Mononuclear cell (primary cell): ENCODE measurements at regions not wholly inside any gene's neighbourhood (a gene's known extent, or its start where the extent isn't known, plus 50 kb on each side); places are given as distances from the start of the nearest gene placed in this dataset.

Source experiments
- H3K27me3 ChIP-seq: 2 replicates; pipeline ENCODE4 v1.6.0; 2011; ENCODE audit warnings: low read length, control low read depth; ENCODE audit not compliant: insufficient read depth
- H3K4me1 ChIP-seq: 2 replicates; pipeline ENCODE4 v1.5.1; 2011; ENCODE audit warnings: mild to moderate bottlenecking, low read length, control low read depth; ENCODE audit not compliant: insufficient read depth
- H3K4me3 ChIP-seq: 2 replicates; pipeline ENCODE4 v1.5.1; 2011; ENCODE audit warnings: mild to moderate bottlenecking, low read length, moderate library complexity
- H3K9me3 ChIP-seq: 2 replicates; pipeline ENCODE4 v1.5.1; 2011; ENCODE audit warnings: low read depth, mild to moderate bottlenecking, control low read depth, low read length

DNA sequence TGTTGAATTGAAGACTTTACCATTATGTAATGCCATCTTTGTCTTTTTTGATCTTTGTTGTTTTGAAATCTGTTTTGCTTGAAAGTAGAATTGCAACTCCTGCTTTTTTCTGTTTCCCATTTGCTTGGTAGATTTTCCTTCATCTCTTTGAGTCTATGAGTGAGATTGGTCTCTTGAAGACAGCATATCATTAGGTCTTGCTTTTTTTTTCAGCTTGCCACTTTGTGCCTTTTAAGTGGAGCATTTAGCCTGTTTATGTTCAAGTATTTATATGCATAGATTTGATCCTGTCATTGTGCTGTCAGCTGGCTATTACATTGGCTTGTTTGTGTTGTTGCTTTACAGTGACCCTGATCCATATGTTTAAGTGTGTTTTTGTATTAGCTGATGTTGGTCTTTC lies 131.8 kb downstream of the ZIC1 start:
- Histone ChIP-seq H3K4me1 (no peaks in the 10 kb centered on the region), H3K4me3 (no peak overlapping the region), H3K9me3 (peaks cover 18% of the 10 kb centered on the region)

DNA sequence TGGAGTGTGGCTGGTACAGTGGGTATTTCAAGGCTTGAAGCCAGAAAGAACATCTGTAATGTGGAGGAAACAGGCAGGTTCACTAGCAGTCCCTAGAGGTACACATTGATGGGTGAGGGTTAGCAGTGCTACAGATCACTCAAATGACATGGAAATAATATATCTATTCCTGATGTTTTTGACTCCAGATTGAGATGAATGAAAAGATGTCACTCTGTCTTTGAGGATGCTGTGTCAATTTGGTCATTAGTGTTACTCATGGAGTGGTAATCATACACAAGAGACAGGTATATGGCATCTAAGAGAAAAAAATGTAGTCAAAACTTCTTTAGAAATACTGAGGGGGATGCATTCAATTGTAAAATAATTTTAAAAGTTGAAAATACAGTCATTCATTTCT lies 135.1 kb downstream of the ZIC1 start:
- peaks cover 18% of the 10 kb centered on the region for H3K9me3 ChIP-seq
- no peaks in the 10 kb centered on the region for H3K27me3 ChIP-seq
- no peaks in the 10 kb centered on the region for H3K4me1 ChIP-seq
- H3K4me3 ChIP-seq, result no peak overlapping the region

More for the DNA sequence above, 131.8 kb downstream of the ZIC1 start:
- H3K27me3 ChIP-seq, result no peaks in the 10 kb centered on the region

GRCh38 chr3:147551491-147551890 lies 142.3 kb downstream of the ZIC1 start:
- Histone ChIP-seq H3K9me3 (no peaks in the 10 kb centered on the region), H3K4me3 (no peak overlapping the region), H3K4me1 (no peaks in the 10 kb centered on the region), H3K27me3 (no peaks in the 10 kb centered on the region)

GRCh38 chr3:147554332-147554731 lies 145.2 kb downstream of the ZIC1 start:
- H3K27me3 ChIP-seq, result no peaks in the 10 kb centered on the region
- H3K4me3 ChIP-seq, result no peak overlapping the region
- no peaks in the 10 kb centered on the region for H3K9me3 ChIP-seq
- H3K4me1 ChIP-seq, result no peaks in the 10 kb centered on the region

DNA sequence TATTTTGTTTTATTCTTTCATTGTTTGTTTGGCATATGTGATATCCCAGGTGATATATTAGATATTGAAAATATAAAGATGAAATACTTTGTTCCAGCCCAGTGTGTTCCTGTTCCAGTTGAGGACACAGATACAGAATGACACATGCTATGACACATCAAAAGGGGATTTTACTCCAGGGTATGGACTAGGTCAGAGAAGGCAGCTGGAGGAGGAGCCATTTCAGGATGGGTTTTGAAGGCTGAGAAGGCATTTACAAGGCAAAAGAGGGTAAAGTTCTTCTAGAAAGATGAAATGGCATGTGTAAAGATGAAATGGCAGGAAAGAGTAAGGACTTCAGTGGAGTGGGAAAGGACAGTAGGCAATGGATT lies 163.8 kb downstream of the ZIC1 start:
- Histone ChIP-seq H3K4me1 (no peaks in the 10 kb centered on the region), H3K4me3 (no peak overlapping the region), H3K27me3 (no peaks in the 10 kb centered on the region), H3K9me3 (no peaks in the 10 kb centered on the region)

DNA sequence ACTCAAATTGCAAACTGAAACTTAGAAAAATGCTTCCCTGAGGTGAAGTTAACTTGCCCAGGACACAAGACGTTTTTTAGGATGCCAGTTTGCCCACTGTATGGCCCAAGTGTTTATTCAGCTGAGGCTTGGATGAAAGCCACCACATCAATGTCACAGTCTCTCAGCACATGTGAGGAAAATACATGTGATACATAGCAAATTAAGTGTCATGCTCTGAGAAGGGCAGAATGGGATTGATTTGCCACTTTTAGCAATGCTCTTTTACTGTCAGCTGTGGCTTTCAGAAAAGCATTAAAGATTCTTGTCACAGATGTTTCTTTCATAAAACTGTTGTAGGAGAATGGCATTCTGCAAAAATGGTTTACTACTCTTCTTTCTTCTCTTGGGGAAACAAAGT lies 165.5 kb downstream of the ZIC1 start:
- no peaks in the 10 kb centered on the region for H3K9me3 ChIP-seq
- no peaks in the 10 kb centered on the region for H3K4me1 ChIP-seq
- no peak overlapping the region for H3K4me3 ChIP-seq
- no peaks in the 10 kb centered on the region for H3K27me3 ChIP-seq

GRCh38 chr3:147575391-147575790 lies 166.2 kb downstream of the ZIC1 start:
- H3K27me3 ChIP-seq, result no peaks in the 10 kb centered on the region
- no peaks in the 10 kb centered on the region for H3K9me3 ChIP-seq
- H3K4me3 ChIP-seq, result no peak overlapping the region
- H3K4me1 ChIP-seq, result no peaks in the 10 kb centered on the region

DNA sequence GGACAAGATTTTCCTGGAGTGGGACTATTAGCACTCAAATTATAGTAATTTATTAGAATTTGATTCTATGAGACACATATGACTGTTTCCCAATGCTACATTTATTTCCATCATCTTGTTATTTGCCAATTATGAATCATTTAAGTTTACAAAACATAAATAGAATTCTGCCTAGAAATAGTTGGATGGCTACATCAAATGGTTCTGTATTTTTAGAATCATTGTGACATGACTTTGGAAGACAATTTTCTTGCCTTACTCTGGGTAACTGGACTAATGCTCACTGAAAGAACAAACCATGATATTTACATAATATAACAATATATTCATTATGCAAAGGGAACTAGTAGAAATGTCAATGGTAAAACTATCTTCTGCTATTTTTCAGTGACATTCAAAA lies 173.5 kb downstream of the ZIC1 start:
- H3K9me3 ChIP-seq, result no peaks in the 10 kb centered on the region
- no peaks in the 10 kb centered on the region for H3K4me1 ChIP-seq
- H3K27me3 ChIP-seq, result no peaks in the 10 kb centered on the region
- H3K4me3 ChIP-seq, result no peak overlapping the region

DNA sequence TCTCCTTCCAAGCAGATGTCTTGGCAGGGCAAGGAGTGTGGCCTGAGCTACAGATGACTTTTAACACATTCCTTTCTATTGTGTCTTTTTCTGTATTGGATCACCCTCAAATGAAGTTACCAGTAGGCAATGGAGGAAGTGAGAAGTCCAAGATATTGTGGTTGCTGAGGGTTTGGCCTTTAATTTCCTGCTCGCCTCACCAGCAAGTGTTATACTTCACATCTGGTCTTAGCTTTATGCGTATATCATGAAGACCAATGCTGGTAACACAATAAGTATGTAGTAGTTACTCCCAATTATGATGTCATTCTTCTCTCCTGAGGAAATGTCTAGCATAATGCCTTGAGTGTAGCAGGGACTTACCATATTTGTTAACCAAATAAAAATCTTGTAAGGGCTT lies 179.9 kb downstream of the ZIC1 start:
- Histone ChIP-seq H3K4me3 (no peak overlapping the region), H3K27me3 (no peaks in the 10 kb centered on the region), H3K4me1 (no peaks in the 10 kb centered on the region), H3K9me3 (no peaks in the 10 kb centered on the region)

DNA sequence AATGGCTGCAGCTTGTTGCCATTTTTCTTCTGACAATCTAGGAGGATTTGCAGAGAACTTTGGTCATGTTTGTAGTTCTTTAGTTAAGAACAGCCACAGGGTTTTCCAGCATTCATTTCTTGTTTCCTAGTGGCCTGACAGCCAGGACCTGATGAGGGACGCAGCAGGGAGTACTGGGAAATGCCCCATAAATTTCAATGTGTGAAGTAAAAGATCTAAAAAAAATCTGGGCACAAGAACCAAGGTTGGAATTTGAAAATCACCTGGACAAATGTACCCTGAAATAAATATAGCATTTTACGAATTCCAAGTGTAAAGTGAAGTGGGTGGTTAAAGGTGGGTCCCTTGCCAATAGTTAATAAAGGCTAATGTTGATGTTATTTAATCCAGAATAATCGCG lies 195.0 kb downstream of the ZIC1 start:
- Histone ChIP-seq H3K27me3 (no peaks in the 10 kb centered on the region), H3K4me3 (no peak overlapping the region), H3K4me1 (no peaks in the 10 kb centered on the region), H3K9me3 (no peaks in the 10 kb centered on the region)

GRCh38 chr3:147613725-147614124 lies 204.6 kb downstream of the ZIC1 start:
- no peaks in the 10 kb centered on the region for H3K9me3 ChIP-seq
- H3K4me1 ChIP-seq, result no peaks in the 10 kb centered on the region
- no peak overlapping the region for H3K4me3 ChIP-seq
- no peaks in the 10 kb centered on the region for H3K27me3 ChIP-seq

GRCh38 chr3:147614210-147614609 lies 205.0 kb downstream of the ZIC1 start:
- no peak overlapping the region for H3K4me3 ChIP-seq
- H3K9me3 ChIP-seq, result no peaks in the 10 kb centered on the region
- H3K27me3 ChIP-seq, result no peaks in the 10 kb centered on the region
- no peaks in the 10 kb centered on the region for H3K4me1 ChIP-seq

GRCh38 chr3:147615035-147615434 lies 205.9 kb downstream of the ZIC1 start:
- H3K4me3 ChIP-seq, result no peak overlapping the region
- H3K4me1 ChIP-seq, result no peaks in the 10 kb centered on the region
- no peaks in the 10 kb centered on the region for H3K9me3 ChIP-seq
- H3K27me3 ChIP-seq, result no peaks in the 10 kb centered on the region

GRCh38 chr3:147616998-147617619 lies 207.9 kb downstream of the ZIC1 start:
- H3K27me3 ChIP-seq, result no peaks in the 10 kb centered on the region
- H3K9me3 ChIP-seq, result no peaks in the 10 kb centered on the region
- no peaks in the 10 kb centered on the region for H3K4me1 ChIP-seq
- H3K4me3 ChIP-seq, result no peak overlapping the region

- Histone ChIP-seq H3K4me1 (no peaks in the 10 kb centered on the region), H3K27me3 (no peaks in the 10 kb centered on the region), H3K9me3 (no peaks in the 10 kb centered on the region), H3K4me3 (no peak overlapping the region)
These were observed 209.5 kb downstream of the ZIC1 start for GRCh38 chr3:147618691-147619090.

DNA sequence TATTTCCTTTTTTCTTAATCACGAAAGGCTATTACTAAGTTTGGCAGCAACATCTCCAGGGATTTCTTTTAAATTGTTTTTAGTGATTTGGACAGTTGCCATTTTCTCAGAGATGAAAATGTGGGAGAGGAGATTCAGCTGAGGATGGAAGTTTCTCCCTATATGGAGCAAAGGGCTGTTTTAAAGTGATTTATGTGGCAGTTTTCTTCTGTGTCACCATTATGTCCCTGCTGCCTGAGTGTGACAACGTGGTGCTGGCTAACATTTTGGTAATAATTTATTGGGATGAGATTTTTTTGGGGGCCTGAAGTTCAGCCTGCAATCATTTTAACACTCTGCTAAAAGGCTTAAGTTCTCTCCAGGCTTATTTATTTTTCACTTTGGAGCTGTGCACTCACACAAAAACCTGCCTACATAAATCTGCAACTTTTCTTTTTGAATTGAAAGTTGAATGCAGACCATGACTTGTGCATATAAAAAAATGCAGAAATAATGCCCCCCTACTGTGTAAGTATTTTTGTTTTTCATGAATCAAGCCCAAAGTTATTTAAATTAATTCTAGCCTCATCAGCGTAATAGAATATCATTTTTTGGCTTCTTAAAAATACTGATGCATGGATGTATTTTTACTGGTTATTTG lies 210.9 kb downstream of the ZIC1 start:
- no peak overlapping the region for H3K4me3 ChIP-seq
- no peaks in the 10 kb centered on the region for H3K27me3 ChIP-seq
- H3K4me1 ChIP-seq, result no peaks in the 10 kb centered on the region
- no peaks in the 10 kb centered on the region for H3K9me3 ChIP-seq
